GM20431 (cell line): ENCODE measurements at regions not wholly inside any gene's neighbourhood (a gene's known extent, or its start where the extent isn't known, plus 50 kb on each side); places are given as distances from the start of the nearest gene placed in this dataset.
"Not testable (repeated sequence)": the region's sequence is repeated elsewhere in the genome, so short reads cannot be mapped to it uniquely, and the experiment has no call there.

Source experiments
- in situ Hi-C: fragments of 300-500 bp; cut with MseI, MboI; formaldehyde crosslinking; loops from one replicate; pipeline ENCODE4 v1.15.0; 2020; ENCODE audit warnings: low sequenced_read_pairs; ENCODE audit not compliant: unreplicated experiment

DNA sequence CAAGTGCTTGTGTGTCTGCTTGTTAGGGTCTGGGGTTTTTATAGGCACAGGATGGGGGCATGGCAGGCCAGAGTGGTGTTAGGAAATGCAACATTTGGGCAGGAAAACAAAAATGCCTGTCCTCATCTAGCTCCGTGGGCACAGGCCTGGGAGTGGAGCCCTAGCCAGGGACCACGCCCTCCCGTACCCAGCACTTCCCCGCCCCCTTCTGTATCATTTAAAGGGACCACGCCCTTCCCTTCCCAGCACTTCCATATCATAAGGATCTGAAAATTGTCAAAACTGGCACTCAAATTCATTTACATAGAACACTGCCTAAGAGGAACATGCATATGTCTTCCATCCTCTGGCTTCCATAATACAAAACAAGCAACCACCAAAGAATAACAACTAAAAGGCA, 185.8 kb downstream of the B3GLCT start:
- in situ Hi-C loops, result no loop called here

DNA sequence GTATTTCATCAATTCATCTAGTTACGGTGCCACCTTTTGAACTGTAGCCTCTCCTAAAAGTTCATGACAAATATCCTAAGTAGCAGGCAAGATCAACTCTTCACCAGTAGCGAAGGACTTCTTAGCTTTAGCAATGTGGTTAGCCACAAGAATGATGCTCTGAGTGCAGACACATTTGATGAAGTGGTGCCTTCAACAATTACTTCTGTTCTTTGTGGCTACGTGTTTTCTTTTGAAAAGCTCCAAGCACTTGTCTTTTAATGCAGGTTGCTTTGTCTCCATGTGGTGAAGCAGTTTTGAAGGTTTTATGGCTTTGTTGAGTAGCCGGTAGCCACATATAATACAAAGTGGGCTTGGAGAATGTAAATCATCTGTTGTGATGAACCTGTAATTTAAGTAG, 194.7 kb downstream of the B3GLCT start:
- in situ Hi-C loops, result no loop called here

DNA sequence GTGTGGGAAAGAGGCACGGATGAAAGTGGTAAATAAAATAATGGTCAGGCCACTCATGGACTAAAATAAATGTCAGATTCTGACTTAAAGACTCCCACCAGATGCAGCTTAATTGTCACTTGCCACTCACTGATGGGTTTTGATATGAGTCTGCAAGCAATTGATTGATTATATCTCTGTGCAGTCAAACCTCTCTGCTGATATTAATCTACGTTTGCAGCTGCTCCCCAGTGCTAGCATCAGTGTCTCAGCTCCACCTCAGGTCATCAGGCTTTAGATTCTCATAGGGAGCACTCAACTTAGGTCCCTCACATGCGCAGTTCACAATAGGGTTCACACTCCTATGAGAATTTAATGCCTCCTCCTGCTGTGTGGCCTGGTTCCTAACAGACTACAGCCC, 195.3 kb downstream of the B3GLCT start:
- in situ Hi-C loops, result no loop called here

DNA sequence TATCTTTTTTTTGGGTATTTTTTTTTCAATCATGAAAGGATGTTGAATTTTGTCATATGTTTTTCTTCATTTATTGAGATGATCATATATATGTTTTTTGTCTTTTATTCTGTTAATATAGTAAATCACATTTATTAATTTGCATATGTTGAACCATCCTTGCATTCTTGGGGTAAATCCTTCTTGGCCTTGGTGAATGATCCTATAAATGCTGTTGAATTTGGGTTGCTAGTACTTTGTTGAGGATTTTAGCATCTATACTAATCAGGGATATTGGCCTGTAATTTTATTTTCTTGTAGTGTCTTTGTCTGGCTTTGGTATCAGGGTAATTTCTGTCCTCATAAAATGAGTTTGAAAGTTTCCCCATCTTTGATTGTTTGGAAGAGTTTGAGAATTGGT, 199.9 kb downstream of the B3GLCT start:
- in situ Hi-C loops, result no loop called here

DNA sequence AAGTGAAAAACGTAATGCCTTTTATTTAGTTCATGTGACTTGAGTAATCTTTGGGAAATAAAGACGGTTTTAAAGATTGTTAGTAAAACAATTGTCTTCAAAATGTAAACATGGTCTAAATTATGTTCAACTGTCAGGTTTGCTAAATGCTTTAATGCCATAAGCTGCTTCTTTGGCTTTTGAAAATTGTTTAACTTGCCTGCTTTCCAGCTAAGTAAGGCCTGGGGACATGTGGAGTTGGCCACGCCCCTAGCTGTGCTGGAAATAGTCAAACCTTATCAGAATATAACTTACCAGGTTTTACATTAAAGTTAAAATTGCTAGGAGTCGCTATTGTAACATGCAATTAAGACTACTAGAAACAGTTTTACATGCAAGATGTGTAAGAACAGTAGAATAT, 203.9 kb downstream of the B3GLCT start:
- in situ Hi-C loops, result not testable (repeated sequence)

DNA sequence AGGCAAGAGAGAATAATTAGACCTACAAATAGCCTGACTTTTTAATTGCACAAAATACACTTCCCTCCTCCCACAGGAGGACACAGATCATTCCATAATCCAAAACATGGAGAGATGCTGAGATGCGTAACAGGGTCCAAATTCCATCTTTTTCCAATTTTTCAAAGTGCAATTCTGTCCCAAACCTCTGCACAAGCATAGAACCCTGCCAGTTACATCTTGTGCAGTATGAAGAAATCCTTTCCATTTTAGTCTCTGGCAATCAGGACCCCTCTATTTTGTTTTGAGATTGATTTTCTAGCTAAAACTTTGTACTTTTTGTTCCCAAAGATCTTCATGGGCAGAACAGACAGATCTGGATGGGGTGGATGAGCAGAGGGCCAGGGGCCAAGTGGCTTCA, 209.2 kb downstream of the B3GLCT start:
- in situ Hi-C loops, result no loop called here

DNA sequence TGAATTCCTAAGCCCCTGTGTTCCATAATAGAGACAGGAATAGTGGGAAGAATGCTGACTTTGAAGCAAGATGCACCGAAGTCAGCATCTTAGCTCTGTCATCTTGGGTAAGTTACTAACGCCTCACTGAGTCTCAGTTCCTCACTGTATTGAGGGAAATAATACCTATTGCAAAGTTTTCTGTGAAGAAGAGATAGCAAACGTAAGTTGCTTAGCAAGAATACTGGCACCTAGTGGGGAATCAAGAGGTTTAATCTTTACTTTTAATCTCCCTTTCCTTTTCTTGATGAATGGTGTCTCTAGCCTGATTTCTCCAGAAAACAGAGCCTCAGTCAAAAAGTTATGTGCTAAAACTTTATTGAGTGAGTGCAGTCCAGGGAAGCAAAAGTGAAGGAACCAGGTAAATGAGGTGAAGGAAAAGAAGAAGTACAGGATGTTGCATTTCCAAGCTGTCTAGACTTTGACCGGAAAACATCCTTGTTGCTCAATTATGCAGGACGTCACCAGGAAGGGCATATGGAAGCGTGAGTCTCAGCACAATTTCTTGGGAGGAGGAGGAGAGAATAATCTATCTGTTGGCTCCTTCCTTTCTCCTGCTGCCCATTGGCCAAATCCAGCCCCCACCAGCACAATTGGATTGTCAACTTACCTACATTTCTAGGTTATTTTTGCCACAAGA, 210.0 kb downstream of the B3GLCT start:
- in situ Hi-C loops, result no loop called here

DNA sequence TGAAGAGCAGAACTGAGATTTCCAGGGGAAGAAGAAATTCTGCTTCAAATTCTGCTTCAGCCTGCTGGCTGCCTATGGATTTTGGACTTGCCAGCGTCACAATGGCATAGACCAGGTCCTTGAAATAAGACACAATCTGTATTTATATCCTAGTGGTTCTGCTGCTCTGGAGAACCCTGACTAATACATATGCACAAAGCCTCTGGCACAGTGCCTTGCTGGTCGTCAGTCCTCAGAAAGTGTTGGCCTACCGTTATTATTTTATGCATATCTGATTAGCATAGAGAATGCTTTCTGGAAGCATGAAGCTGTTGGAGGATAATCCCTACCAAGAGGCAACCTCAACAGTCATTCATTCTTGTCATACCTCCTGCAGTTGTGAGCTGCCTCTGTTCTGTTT, 213.7 kb downstream of the B3GLCT start:
- in situ Hi-C loops, result no loop called here

DNA sequence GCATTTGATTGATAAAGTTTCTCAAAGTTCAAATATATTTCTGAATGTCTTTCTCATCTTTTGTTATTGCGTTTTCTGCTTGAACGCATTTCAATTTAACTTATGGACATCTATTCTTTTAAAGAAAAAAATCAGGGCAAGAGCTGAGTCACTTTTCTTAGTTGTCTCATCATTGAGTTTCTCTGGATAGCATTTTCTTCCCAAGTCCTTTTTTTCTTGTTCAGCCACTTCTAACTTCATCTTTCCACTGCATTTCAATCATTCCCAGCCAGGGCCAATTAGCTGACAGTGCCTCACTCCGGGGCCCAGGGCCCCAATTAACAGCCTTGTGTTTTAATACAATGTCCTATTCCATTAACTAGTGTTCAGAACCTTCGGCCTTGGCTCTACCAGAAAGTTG, 216.3 kb downstream of the B3GLCT start:
- in situ Hi-C loops, result no loop called here

DNA sequence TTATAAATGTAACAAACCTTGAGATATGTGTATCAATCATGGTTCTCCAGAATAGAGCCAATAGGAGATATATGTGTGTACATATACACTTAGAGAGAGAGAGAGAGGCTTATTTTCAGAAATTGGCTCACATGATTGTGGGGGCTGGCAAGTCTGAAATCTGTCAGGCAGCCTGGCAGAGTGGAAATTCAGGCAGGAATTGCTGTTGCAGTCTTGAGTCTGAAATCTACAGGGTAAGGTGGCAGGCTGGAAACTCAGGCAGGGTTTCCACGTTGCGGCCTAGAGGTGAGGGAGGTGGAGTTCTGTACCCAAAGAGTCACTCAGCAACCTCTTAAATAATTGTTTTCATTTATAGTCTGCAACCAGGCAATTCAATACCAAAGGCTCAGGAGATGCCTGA, 218.4 kb downstream of the B3GLCT start:
- in situ Hi-C loops, result no loop called here

DNA sequence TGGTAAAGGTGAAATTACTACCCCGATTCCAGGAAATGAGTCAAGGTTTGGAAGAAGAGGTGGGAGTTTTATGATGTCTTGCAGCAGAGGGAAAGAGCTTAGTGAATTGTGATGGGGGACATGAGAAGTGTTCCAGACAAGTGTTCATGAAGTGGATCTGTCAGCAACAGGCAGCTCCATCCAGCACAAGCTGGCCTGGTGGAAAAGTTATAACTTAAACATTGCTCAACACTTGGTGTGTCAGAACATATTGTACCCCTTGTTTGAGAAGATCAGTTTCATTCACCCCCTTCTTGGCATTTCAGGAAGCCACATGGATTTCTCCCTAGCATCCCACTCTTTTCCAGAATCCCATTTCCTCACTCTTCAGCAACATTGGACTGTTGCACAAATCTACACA, 222.0 kb downstream of the B3GLCT start:
- in situ Hi-C loops, result loop anchor here (10.0 kb wide), 1 partner anchor 187 kb away; no protein-coding TSS in a partner anchor

DNA sequence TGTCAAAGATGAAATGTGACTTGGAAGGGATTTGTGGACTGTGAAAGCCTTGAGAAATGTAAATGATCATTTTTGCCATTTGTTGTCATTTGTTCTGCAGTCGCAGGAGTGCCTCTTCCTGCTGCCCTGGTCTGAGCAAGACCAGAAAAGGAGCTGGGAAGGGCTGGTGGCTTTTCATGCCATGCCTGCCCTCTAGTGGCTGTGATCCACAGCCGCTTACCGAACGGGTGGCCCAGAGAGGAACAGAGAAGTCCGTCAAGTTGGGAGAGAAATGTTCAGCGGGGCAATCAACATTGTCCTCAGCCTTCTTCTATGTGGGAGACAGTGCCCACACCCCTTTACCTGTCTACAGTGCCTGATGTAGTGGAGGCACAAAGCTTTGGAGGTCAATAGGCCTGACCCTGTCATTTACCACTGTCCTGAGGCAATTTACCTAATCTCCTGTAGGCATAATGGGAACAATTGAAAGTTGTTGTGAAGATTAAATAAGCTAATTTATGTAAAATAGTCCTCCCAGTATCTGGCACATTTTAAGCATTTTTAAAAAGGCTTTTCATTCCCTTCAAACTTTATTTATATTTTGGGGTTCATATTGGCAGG, 224.5 kb downstream of the B3GLCT start:
- in situ Hi-C loops, result loop anchor here (10.0 kb wide), 1 partner anchor 189 kb away; no protein-coding TSS in a partner anchor

DNA sequence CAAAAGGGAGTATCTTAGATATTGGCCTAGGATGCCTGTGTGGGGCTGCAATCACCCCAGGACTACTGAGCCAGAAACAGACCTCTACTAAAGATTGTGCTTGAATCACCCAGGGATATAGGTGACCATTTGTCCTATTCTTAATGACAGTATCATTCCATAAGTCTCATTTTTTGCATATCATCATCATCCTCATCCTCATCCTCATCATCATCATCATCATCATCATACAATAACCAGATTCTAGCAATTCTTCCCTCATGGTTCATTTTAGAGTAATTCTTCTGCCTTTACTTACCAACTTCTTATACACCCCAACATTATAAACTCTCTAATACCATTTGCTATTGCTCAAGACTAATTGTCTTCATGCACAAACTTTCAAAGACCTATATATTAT, 226.6 kb downstream of the B3GLCT start:
- in situ Hi-C loops, result loop anchor here (10.0 to 25.0 kb wide), 2 partner anchors 192 to 311 kb away; partner anchors contain the start of gene RXFP2

DNA sequence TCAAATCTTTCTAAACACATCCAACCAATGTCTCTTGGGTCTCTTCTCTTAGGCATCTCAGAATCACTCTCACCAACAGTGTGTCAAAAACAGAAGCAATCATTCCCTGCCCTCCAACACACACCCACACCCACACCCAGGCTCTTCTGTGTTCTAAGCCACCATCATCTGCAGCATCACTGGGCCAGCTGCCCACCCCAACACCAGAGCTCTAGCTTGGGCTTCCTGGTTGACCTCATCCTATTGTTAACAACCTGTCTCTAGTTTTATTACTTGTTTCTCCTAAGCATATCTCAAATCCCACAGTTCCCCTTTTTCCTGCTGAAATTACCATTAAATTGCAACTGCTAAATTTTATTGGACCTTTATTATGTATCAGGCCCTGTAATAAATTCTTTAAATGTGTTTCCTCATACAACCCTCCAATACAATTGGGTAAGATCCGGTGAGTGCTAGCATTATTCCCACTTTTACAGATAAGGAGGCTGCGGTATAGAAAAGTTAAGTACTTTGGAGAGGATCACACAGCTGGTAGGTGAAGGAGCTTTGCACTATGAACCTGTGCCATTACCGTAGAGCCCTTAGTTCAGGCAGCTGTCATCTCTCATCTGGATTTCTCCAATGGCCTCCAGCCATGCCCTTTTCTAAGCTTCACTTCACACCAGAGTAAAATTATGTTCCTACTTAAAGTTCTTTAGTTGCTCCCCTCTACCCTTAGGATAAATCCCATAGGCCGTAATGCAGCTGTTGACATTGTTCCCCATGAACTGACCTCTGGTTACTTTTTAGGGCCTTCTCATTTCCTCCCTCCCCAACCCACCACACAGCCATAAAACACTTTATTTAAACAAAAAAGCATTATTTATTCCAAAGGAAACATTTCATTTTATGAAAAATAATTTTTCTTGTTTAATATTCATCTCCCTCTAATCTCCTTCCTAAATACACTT, 227.7 kb downstream of the B3GLCT start:
- in situ Hi-C loops, result loop anchor here (10.0 to 25.0 kb wide), 2 partner anchors 193 to 310 kb away; partner anchors contain the start of gene RXFP2

DNA sequence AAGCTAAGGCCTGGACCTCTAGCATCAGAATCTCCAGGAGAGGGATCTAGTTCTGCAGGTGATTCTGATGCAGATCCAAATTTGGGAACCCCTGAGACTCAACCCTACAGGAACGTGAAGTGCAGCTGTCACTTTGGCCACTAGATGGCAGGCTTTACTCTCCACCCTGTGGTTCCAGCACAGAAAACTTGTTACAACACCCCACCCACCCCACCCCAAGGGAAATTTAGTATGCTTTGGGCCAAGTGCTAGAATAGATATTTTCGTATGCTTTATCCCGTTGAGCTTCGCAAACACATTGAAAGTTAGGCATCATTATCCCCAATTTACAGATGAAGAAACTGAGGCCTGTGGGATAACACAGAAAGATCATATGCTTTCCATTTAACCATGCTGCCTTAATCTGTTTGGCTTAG, 232.0 kb downstream of the B3GLCT start:
- in situ Hi-C loops, result loop anchor here (25.0 kb wide), 1 partner anchor 306 kb away; the partner anchor contains the start of gene RXFP2

DNA sequence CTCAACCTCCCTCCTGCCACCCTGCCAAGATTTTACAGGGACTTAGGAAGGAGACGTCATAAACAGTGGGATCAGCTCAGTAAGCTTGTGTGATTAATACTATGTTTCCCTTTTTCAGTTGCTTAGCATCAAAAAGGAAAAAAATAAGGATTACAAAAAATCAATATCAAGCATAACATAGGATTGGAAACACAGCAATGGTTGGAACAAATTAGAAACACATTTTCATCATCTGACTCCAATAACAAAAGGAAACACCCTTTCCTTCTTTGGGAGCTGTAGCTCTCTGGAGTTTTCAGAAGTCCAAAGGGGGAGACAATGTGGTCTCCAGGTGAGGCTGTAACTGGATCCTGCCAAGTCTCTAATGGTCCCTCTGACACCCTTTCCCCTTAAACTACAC, 233.4 kb downstream of the B3GLCT start:
- in situ Hi-C loops, result loop anchor here (25.0 kb wide), 1 partner anchor 304 kb away; the partner anchor contains the start of gene RXFP2

DNA sequence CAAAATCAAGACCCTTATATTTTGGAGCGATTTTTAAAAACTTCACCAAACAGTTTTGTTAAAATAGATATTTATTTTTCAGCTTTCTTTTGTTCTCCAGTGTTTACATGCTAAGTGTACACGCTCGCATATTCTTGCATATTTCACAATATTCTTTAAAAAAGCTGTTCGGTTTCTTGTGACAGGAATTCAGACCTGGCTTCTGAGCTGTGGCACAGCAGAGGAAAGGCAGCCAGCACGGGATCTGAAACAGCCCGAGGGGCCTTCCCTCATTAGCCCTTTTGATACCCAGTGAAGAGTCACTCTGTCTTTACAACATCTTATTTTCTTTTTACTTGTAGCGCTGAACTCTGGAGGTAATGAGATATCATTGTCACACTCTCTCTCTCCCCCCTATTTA, 234.0 kb downstream of the B3GLCT start:
- in situ Hi-C loops, result loop anchor here (25.0 kb wide), 1 partner anchor 304 kb away; the partner anchor contains the start of gene RXFP2

DNA sequence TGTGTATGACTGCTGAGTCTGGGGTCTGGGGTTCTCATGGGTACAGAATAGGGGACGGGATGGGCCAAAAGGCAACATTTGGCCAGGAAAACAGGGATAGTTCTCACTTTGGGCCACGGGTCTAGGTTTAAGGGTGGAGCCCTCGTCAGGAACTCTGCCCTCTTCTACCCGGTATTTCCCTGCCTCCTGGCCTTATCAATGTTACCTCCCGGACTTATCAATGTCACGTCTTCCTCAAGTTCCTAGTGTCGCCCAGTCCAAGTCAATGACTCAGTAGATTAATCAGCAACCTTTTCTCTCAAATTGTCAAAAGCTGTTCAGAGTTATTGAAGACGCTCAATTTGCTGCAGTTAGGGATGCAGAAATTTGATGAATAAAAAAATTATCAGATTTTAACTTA, 234.8 kb downstream of the B3GLCT start:
- in situ Hi-C loops, result loop anchor here (25.0 kb wide), 1 partner anchor 303 kb away; the partner anchor contains the start of gene RXFP2

DNA sequence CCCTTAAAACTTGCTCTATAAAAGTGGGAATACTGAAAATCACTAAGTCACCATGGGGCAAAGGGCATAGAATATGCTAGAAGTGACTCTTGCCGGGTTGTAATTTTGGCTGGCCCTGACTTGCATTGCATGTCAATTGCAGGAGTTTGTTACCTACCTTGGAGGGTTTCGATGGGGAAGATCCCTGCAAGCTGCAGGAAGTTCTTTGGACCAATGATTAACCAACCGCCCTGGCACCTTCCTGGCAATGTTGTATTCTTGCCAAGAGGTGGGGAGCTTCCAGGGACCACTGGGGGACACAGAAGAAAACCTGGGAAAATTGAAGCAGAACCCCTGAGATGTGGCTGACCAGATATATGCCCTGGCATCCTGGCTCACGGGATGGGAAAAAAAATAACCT, 235.8 kb downstream of the B3GLCT start:
- in situ Hi-C loops, result loop anchor here (25.0 kb wide), 1 partner anchor 302 kb away; the partner anchor contains the start of gene RXFP2

DNA sequence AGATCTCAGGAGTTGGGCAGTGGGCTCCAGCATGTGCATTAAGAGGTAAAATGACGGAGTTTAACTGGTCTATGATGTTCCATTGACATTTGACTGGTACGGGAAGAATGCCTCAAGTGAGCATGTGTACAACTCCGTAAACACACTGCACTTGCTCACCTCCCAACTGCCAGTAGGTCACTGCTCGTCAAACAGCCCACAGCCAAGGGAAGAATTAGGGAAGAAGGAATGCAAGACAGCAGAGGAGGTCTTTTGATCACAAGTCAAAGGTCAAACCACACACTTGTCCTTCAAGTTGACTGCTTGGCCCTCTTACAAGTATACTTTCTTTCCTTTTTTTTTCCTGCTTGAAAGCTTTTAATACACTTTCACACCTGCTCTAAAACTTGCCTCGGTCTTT, 236.7 kb downstream of the B3GLCT start:
- in situ Hi-C loops, result loop anchor here (25.0 kb wide), 1 partner anchor 301 kb away; the partner anchor contains the start of gene RXFP2
